ENCODE measurements at regions not wholly inside any gene's neighbourhood (a gene's known extent, or its start where the extent isn't known, plus 50 kb on each side); places are given as distances from the start of the nearest gene placed in this dataset.

DNA sequence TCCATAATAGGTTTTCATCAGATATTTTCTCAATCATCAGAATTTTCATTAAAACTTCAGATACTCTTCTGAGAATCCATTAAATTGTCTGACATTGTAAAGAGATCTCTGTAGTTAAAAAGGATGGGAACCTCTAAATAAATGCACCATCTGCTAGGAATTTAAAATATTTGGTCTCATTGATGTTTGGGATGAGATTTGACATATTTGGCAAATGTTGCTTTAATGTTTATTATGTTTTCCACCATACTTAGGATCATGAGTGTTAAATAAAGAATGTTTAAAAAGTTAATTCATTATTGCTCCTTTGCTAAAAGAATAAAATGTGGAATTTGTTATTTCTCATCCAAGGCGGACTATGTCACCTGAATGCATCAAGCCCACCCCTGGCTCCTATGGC is 85.5 kb upstream of the VANGL1 start:
- no peak overlapping the region for H3K4me3 ChIP-seq (ENCODE audit: low read length in 3 of 3)
- no peaks in the 10 kb centered on the region for H3K9me3 ChIP-seq (ENCODE audit: control insufficient read depth in 3 of 3, low read length in 3 of 3)
- no peak overlapping the region for H3K9ac ChIP-seq (ENCODE audit: low read depth in 1 of 3, low read length in 3 of 3)
- no peaks in the 10 kb centered on the region for H3K4me1 ChIP-seq (ENCODE audit: control insufficient read depth in 3 of 3, insufficient read depth in 3 of 3, low read length in 3 of 3)
- H3K27me3 ChIP-seq (ENCODE audit: control insufficient read depth in 3 of 3, insufficient read depth in 3 of 3, low read length in 3 of 3): no peaks in the 10 kb centered on the region
- no peak overlapping the region for H3K27ac ChIP-seq (ENCODE audit: low read depth, low read length)
- no peaks in the 10 kb centered on the region for H3K36me3 ChIP-seq (ENCODE audit: control insufficient read depth in 3 of 3, insufficient read depth in 3 of 3, low read length in 3 of 3)

- Histone ChIP-seq H3K9ac (ENCODE audit: low read depth in 1 of 3, low read length in 3 of 3) (no peak overlapping the region), H3K9me3 (ENCODE audit: control insufficient read depth in 3 of 3, low read length in 3 of 3) (no peaks in the 10 kb centered on the region), H3K27me3 (ENCODE audit: control insufficient read depth in 3 of 3, insufficient read depth in 3 of 3, low read length in 3 of 3) (no peaks in the 10 kb centered on the region), H3K27ac (ENCODE audit: low read depth, low read length) (no peak overlapping the region), H3K4me3 (ENCODE audit: low read length in 3 of 3) (no peak overlapping the region), H3K4me1 (ENCODE audit: control insufficient read depth in 3 of 3, insufficient read depth in 3 of 3, low read length in 3 of 3) (no peaks in the 10 kb centered on the region), H3K36me3 (ENCODE audit: control insufficient read depth in 3 of 3, insufficient read depth in 3 of 3, low read length in 3 of 3) (no peaks in the 10 kb centered on the region)
Observed at GRCh38 chr1:115555446-115555845, 86.3 kb upstream of the VANGL1 start.

- H3K27me3 ChIP-seq (ENCODE audit: control insufficient read depth in 3 of 3, insufficient read depth in 3 of 3, low read length in 3 of 3): no peaks in the 10 kb centered on the region
- no peaks in the 10 kb centered on the region for H3K9me3 ChIP-seq (ENCODE audit: control insufficient read depth in 3 of 3, low read length in 3 of 3)
- H3K4me3 ChIP-seq (ENCODE audit: low read length in 3 of 3): no peak overlapping the region
- H3K36me3 ChIP-seq (ENCODE audit: control insufficient read depth in 3 of 3, insufficient read depth in 3 of 3, low read length in 3 of 3): no peaks in the 10 kb centered on the region
- no peak overlapping the region for H3K9ac ChIP-seq (ENCODE audit: low read depth in 1 of 3, low read length in 3 of 3)
- no peak overlapping the region for H3K27ac ChIP-seq (ENCODE audit: low read depth, low read length)
- peaks cover 0 to 7% (median 7%) of the 10 kb centered on the region in 3 donors for H3K4me1 ChIP-seq (ENCODE audit: control insufficient read depth in 3 of 3, insufficient read depth in 3 of 3, low read length in 3 of 3)
Observed at GRCh38 chr1:115547696-115548095, 94.1 kb upstream of the VANGL1 start.

DNA sequence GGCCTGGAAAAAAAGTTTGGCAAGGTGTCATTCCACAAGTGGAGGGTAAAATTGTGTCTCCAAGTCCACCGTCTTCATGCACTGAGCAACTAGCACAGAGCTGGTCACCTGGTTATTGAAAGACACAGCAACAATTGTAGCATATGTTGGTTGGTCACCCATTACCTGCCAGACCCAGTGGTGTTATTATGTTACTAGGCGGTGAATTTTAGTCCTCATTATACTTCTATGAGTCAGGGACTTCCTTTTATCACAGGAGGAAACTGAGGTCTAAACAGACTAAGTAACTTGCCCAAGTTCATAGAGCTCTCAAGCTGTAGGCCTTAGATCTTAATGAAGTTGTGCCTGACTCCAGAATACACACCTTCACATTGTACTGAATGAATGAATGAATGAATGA is 94.9 kb upstream of the VANGL1 start:
- Histone ChIP-seq H3K4me3 (ENCODE audit: low read length in 3 of 3) (no peak overlapping the region), H3K36me3 (ENCODE audit: control insufficient read depth in 3 of 3, insufficient read depth in 3 of 3, low read length in 3 of 3) (no peaks in the 10 kb centered on the region), H3K4me1 (ENCODE audit: control insufficient read depth in 3 of 3, insufficient read depth in 3 of 3, low read length in 3 of 3) (peaks cover 0 to 7% (median 7%) of the 10 kb centered on the region in 3 donors), H3K9ac (ENCODE audit: low read depth in 1 of 3, low read length in 3 of 3) (no peak overlapping the region), H3K9me3 (ENCODE audit: control insufficient read depth in 3 of 3, low read length in 3 of 3) (no peaks in the 10 kb centered on the region), H3K27me3 (ENCODE audit: control insufficient read depth in 3 of 3, insufficient read depth in 3 of 3, low read length in 3 of 3) (no peaks in the 10 kb centered on the region), H3K27ac (ENCODE audit: low read depth, low read length) (no peak overlapping the region)

DNA sequence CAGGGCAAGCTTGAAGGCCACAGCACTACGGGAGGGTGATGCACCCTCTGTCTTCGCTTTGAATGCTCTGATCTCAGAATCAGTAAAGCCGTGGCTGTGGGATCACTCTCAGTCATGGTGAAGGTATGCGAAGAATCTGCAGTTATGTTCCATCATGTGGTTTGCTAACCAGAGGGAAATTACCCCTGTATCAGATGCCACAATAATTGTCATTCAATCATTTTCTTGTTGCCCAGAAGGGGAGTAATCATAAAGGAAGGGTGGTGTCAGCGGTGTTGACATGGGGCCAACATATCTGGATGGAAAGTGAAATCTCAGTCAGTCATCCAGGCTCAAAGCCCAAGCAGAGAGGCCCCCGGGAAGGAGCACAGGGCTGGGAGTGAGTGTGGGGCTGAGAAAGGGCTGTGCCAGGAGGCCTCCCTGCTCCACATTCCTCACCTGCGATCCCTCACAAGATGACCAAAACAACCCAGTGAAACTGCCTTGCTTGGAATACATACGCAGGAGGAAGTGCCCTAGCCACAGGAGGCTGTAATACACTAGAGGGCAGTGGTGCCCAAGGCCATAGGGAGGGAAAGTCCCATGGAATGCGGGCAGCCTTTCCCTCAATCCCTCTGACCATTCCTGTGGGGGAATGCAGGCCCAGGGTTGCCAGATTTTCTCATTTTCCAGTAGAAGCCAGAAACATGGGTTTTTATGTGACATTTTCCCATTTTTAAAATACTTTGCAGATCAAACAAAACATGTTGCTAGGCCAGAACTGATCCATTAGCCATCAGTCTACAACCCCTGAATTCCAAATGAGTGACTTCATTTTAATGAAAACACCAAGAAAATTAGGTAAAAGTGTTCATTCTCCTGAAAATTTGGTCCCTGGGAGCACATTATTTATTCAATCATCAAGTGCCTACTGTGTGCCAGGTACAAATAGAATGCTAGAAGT is 95.7 kb upstream of the VANGL1 start:
- H3K27me3 ChIP-seq (ENCODE audit: control insufficient read depth in 3 of 3, insufficient read depth in 3 of 3, low read length in 3 of 3): no peaks in the 10 kb centered on the region
- no peaks in the 10 kb centered on the region for H3K36me3 ChIP-seq (ENCODE audit: control insufficient read depth in 3 of 3, insufficient read depth in 3 of 3, low read length in 3 of 3)
- H3K4me3 ChIP-seq (ENCODE audit: low read length in 3 of 3): peak overlapping the region in 1 of 3 donors; percentile 23
- no peak overlapping the region for H3K9ac ChIP-seq (ENCODE audit: low read depth in 1 of 3, low read length in 3 of 3)
- no peak overlapping the region for H3K27ac ChIP-seq (ENCODE audit: low read depth, low read length)
- H3K4me1 ChIP-seq (ENCODE audit: control insufficient read depth in 3 of 3, insufficient read depth in 3 of 3, low read length in 3 of 3): peaks cover 0 to 7% (median 7%) of the 10 kb centered on the region in 3 donors
- no peaks in the 10 kb centered on the region for H3K9me3 ChIP-seq (ENCODE audit: control insufficient read depth in 3 of 3, low read length in 3 of 3)

DNA sequence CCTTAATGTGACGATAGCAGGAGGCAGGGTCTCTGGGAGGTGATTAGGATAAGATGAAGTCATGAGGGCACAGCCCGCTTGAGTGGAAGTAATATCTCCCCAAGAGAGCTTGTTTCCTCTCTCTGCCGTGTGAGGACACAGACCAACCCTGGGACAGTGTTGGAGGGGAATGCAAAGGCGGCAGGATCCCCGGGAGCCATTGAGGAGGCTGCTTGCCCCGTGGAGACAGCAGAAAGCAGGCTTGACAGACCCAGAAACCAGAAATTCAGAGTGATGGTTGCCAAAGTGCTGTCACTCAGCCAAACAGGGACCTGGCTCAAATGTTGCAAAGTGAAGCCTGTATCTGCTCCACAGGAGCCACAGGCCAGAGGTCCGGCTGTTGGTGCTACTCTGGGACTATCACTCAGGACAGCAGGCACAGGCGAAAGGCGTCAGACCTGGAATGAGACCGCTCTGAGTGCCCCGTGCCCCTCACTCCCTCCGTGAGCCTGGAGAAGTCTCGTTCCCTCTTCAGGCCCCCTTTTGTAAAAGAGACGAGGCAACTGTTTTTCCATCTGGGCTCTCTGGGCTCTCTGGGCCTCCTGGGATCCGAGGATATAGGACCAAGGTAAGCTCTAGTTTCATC is 96.6 kb upstream of the VANGL1 start:
- Histone ChIP-seq H3K9ac (ENCODE audit: low read depth in 1 of 3, low read length in 3 of 3) (no peak overlapping the region), H3K27ac (ENCODE audit: low read depth, low read length) (no peak overlapping the region), H3K4me3 (ENCODE audit: low read length in 3 of 3) (no peak overlapping the region), H3K4me1 (ENCODE audit: control insufficient read depth in 3 of 3, insufficient read depth in 3 of 3, low read length in 3 of 3) (peaks cover 0 to 7% (median 7%) of the 10 kb centered on the region in 3 donors), H3K9me3 (ENCODE audit: control insufficient read depth in 3 of 3, low read length in 3 of 3) (no peaks in the 10 kb centered on the region), H3K36me3 (ENCODE audit: control insufficient read depth in 3 of 3, insufficient read depth in 3 of 3, low read length in 3 of 3) (no peaks in the 10 kb centered on the region), H3K27me3 (ENCODE audit: control insufficient read depth in 3 of 3, insufficient read depth in 3 of 3, low read length in 3 of 3) (no peaks in the 10 kb centered on the region)

DNA sequence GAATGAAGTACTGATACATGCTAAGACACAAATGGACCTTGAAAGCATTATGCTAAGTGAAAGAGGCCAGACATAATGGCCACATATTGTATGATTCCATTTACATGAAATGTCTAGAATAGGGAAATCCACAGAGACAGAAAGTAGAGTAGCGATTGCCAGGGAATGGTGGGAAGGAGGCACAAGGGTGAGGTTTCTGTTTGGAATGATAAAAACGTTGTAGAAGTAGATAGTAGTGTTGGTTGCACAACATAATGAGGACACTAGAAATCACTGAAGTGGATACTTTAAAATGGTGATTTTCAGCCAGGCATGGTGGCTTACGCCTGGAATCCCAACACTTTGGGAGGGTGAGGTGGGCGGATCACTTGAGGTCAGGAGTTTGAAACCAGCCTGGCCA is 97.6 kb upstream of the VANGL1 start:
- no peaks in the 10 kb centered on the region for H3K27me3 ChIP-seq (ENCODE audit: control insufficient read depth in 3 of 3, insufficient read depth in 3 of 3, low read length in 3 of 3)
- H3K9me3 ChIP-seq (ENCODE audit: control insufficient read depth in 3 of 3, low read length in 3 of 3): no peaks in the 10 kb centered on the region
- H3K4me3 ChIP-seq (ENCODE audit: low read length in 3 of 3): no peak overlapping the region
- H3K36me3 ChIP-seq (ENCODE audit: control insufficient read depth in 3 of 3, insufficient read depth in 3 of 3, low read length in 3 of 3): no peaks in the 10 kb centered on the region
- H3K4me1 ChIP-seq (ENCODE audit: control insufficient read depth in 3 of 3, insufficient read depth in 3 of 3, low read length in 3 of 3): peaks cover 0 to 7% (median 7%) of the 10 kb centered on the region in 3 donors
- no peak overlapping the region for H3K27ac ChIP-seq (ENCODE audit: low read depth, low read length)
- H3K9ac ChIP-seq (ENCODE audit: low read depth in 1 of 3, low read length in 3 of 3): no peak overlapping the region

GRCh38 chr1:115543247-115543646 is 98.5 kb upstream of the VANGL1 start:
- Histone ChIP-seq H3K9me3 (ENCODE audit: control insufficient read depth in 3 of 3, low read length in 3 of 3) (no peaks in the 10 kb centered on the region), H3K27ac (ENCODE audit: low read depth, low read length) (no peak overlapping the region), H3K4me3 (ENCODE audit: low read length in 3 of 3) (no peak overlapping the region), H3K36me3 (ENCODE audit: control insufficient read depth in 3 of 3, insufficient read depth in 3 of 3, low read length in 3 of 3) (no peaks in the 10 kb centered on the region), H3K9ac (ENCODE audit: low read depth in 1 of 3, low read length in 3 of 3) (no peak overlapping the region), H3K27me3 (ENCODE audit: control insufficient read depth in 3 of 3, insufficient read depth in 3 of 3, low read length in 3 of 3) (no peaks in the 10 kb centered on the region), H3K4me1 (ENCODE audit: control insufficient read depth in 3 of 3, insufficient read depth in 3 of 3, low read length in 3 of 3) (peaks cover 0 to 7% (median 7%) of the 10 kb centered on the region in 3 donors)

DNA sequence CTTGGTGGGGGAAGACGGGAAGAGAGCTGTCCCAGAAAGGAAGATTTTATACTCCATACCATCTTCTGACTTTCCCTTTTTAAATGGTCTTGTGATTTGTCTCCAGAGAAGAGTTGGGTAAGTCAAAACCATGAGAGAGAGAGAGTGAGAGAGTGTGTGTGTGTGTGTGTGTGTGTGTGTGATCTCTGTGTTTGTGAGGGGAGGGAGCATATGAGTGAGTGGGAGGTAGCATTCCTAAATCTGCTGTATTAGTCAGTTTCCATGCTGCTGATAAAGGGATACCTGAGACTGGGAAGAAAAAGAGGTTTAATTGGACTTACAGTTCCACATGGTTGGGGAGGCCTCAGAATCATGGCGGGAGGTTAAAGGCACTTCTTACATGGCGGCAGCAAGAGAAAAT is 102.0 kb upstream of the VANGL1 start:
- Histone ChIP-seq H3K27ac (ENCODE audit: low read depth, low read length) (no peak overlapping the region), H3K36me3 (ENCODE audit: control insufficient read depth in 3 of 3, insufficient read depth in 3 of 3, low read length in 3 of 3) (no peaks in the 10 kb centered on the region), H3K4me3 (ENCODE audit: low read length in 3 of 3) (no peak overlapping the region), H3K4me1 (ENCODE audit: control insufficient read depth in 3 of 3, insufficient read depth in 3 of 3, low read length in 3 of 3) (no peaks in the 10 kb centered on the region), H3K9me3 (ENCODE audit: control insufficient read depth in 3 of 3, low read length in 3 of 3) (no peaks in the 10 kb centered on the region), H3K27me3 (ENCODE audit: control insufficient read depth in 3 of 3, insufficient read depth in 3 of 3, low read length in 3 of 3) (no peaks in the 10 kb centered on the region), H3K9ac (ENCODE audit: low read depth in 1 of 3, low read length in 3 of 3) (no peak overlapping the region)

DNA sequence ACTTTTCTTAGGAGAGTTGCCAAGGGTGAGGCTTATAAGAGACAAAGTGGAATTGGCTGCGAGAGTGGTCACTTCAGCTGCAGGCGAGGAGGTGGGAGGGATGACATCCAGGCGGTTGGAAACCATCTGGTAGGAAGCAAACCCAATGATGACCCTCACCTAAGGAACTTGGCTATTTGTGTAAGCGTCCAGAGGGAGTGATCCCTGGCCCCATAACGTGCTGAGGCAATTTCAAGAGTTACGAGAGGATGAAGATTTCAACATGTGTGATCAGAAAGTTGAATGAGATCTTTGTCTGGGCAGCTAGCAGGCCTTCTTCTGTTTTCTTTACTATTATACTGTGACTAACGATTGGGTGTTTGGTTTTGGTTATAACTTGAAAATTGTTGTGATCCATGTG is 102.7 kb upstream of the VANGL1 start:
- Histone ChIP-seq H3K4me1 (ENCODE audit: control insufficient read depth in 3 of 3, insufficient read depth in 3 of 3, low read length in 3 of 3) (no peaks in the 10 kb centered on the region), H3K27me3 (ENCODE audit: control insufficient read depth in 3 of 3, insufficient read depth in 3 of 3, low read length in 3 of 3) (no peaks in the 10 kb centered on the region), H3K27ac (ENCODE audit: low read depth, low read length) (no peak overlapping the region), H3K9ac (ENCODE audit: low read depth in 1 of 3, low read length in 3 of 3) (no peak overlapping the region), H3K36me3 (ENCODE audit: control insufficient read depth in 3 of 3, insufficient read depth in 3 of 3, low read length in 3 of 3) (no peaks in the 10 kb centered on the region), H3K9me3 (ENCODE audit: control insufficient read depth in 3 of 3, low read length in 3 of 3) (no peaks in the 10 kb centered on the region), H3K4me3 (ENCODE audit: low read length in 3 of 3) (no peak overlapping the region)
